HL-60 (cell line): ENCODE measurements at regions not wholly inside any gene's neighbourhood (a gene's known extent, or its start where the extent isn't known, plus 50 kb on each side); places are given as distances from the start of the nearest gene placed in this dataset.
"Not testable (repeated sequence)": the region's sequence is repeated elsewhere in the genome, so short reads cannot be mapped to it uniquely, and the experiment has no call there.

Experiments used
- DNase-seq, 2 experiments: peaks; one replicate each; pipeline ENCODE4 v3.0.0-alpha.2; 2010 to 2020; ENCODE audit warnings: low read depth in 1 of 2, low spot score in 1 of 2
- H3K27ac ChIP-seq: fragments of 250-450 bp; sonication (Bioruptor Pico); replicated peaks from 2 replicates; pipeline ENCODE4 v1.5.1; 2020; ENCODE audit warnings: mild to moderate bottlenecking, moderate library complexity
- H3K27me3 ChIP-seq: fragments of 250-450 bp; sonication (Bioruptor Pico); 2 replicates; pipeline ENCODE4 v1.5.1; 2021; ENCODE audit warnings: mild to moderate bottlenecking, moderate library complexity; ENCODE audit not compliant: insufficient read depth, poor library complexity, severe bottlenecking
- H3K4me3 ChIP-seq: replicated peaks from 2 replicates; pipeline ENCODE4 v1.5.1; 2011; ENCODE audit warnings: mild to moderate bottlenecking, control low read depth, low read length; ENCODE audit not compliant: insufficient read depth

DNA sequence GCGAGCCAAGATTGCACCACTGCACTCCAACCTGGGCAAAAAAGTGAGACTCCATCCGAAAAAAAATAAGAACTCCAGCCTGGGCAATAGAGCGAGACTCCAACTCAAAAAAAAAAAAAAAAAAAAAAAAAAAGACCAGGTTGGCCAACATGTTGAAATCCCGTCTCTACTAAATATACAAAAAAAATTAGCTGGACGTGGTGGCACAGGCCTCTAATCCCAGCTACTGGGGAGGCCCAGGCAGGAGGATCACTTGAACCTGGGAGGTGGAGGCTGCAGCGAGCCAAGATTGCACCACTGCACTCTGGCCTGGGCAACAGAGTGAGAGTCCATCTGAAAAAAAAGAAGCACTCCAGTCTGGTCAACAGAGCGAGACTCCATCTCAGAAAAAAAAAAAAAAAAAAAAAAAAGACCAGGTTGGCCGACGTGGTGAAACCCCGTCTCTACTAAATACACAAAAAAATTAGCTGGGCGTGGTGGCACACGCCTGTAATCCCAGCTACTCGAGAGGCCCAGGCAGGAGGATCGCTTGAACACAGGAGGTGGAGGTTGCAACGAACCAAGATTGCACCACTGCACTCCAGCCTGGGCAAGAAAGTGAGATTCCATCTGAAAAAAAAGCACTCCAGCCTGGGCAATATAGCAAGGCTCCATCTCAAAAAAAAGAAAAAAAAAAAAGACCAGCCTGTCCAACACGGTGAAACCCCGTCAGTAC is 1603.7 kb downstream of the RPIA start:
- H3K27me3 ChIP-seq, H3K4me3 ChIP-seq, H3K27ac ChIP-seq, DNase-seq: not testable (repeated sequence)

DNA sequence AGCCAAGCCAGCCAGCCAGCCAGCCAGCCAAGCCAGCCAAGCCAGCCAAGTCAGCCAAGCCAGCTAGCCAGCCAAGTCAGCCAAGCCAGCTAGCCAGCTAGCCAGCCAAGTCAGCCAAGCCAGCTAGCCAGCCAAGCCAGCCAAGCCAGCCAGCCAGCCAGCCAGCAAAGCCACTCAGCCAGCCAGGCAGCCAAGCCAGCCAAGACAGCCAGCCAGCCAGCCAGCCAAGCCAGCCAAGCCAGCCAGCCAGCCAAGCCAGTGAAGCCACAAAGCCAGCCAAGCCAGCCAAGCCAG is 1605.0 kb downstream of the RPIA start:
- H3K4me3 ChIP-seq, DNase-seq, H3K27me3 ChIP-seq, H3K27ac ChIP-seq: not testable (repeated sequence)

DNA sequence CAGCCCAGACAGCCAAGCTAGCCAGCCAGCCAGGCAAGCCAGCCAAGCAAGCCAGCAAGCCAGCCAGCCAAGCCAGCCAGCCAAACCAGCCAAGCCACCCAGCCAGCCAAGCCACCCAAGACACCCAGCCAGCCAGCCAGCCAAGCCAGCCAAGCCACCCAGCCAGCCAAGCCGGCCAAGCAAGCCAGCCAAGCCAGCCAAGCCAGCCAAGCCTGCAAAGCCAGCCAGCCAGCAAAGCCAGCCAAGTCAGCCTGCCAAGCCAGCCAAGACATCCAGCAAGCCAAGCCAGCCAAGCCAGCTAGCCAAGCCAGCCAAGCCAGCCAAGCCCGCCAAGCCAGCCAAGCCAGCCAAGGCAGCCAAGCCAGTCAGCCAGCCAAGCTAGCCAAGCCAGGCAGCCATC is 1606.2 kb downstream of the RPIA start:
- not testable (repeated sequence) for H3K27ac ChIP-seq, DNase-seq, H3K27me3 ChIP-seq, H3K4me3 ChIP-seq

DNA sequence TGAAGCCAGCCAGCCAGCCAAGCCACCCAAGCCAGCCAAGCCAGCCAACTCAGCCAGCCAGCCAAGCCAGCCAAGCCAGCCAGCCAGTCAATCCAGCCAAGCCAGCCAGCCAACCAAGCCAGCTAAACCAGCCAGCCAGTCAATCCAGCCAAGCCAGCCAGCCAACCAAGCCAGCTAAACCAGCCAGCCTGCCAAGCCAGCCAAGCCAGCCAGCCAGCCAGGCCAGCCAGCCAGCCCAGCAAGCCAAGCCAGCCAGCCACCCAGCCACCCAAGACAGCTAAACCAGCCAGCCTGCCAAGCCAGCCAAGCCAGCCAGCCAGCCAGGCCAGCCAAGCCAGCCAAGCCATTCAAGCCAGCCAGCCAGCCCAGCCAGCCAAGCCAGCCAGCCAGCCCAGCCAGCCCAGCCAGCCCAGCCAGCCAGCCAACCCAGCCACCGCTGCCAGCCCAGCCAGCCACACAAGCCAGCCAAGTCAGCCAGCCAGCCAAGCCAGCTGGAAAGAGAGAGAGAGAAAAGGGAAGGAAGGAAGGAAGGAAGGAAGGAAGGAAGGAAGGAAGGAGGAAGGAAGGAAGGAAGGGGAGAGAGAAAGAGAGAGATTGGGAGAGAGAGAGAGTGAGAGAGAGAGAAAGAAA is 1606.8 kb downstream of the RPIA start:
- H3K27me3 ChIP-seq, H3K4me3 ChIP-seq, H3K27ac ChIP-seq, DNase-seq: not testable (repeated sequence)

DNA sequence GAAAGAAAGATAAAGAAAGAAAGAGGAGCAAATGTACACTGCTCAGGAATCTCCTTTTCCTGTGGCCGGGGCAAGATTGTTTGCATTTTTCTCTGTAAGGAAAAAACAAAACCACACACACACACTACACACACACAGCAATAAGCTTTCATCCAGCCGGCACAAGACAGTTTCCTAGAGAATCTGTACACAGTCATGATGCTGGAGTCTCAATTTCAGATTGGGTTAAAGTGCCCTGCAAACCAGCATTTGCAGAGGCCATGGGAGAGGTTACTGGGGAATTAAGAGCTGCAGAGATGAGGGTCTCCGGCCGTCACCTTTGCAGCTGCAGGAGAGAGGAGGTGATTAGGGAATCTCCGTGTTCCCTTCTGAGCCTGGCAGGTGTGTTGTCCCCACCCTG is 1607.5 kb downstream of the RPIA start:
- H3K4me3 ChIP-seq, H3K27me3 ChIP-seq, H3K27ac ChIP-seq, DNase-seq: not testable (repeated sequence)

DNA sequence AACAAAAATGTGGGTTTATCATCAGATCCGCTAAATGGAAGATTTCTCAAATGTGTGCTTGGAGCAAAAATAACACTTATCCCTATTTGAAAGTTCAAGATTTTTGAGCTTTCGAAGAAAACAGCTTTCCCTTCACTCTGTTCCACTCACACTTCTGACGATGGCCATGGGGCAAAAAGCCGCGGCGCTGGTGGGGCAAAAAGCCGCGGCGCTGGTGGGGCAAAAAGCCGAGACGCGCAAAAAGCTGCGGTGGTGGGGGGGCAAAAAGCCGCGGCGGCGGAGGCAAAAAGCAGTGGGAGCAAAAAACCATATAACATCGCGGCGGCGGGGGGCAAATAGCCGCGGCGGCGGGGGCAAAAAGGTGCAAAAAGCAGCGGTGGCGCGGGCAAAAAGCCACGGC is 1631.5 kb downstream of the RPIA start:
- not testable (repeated sequence) for DNase-seq, H3K4me3 ChIP-seq

DNA sequence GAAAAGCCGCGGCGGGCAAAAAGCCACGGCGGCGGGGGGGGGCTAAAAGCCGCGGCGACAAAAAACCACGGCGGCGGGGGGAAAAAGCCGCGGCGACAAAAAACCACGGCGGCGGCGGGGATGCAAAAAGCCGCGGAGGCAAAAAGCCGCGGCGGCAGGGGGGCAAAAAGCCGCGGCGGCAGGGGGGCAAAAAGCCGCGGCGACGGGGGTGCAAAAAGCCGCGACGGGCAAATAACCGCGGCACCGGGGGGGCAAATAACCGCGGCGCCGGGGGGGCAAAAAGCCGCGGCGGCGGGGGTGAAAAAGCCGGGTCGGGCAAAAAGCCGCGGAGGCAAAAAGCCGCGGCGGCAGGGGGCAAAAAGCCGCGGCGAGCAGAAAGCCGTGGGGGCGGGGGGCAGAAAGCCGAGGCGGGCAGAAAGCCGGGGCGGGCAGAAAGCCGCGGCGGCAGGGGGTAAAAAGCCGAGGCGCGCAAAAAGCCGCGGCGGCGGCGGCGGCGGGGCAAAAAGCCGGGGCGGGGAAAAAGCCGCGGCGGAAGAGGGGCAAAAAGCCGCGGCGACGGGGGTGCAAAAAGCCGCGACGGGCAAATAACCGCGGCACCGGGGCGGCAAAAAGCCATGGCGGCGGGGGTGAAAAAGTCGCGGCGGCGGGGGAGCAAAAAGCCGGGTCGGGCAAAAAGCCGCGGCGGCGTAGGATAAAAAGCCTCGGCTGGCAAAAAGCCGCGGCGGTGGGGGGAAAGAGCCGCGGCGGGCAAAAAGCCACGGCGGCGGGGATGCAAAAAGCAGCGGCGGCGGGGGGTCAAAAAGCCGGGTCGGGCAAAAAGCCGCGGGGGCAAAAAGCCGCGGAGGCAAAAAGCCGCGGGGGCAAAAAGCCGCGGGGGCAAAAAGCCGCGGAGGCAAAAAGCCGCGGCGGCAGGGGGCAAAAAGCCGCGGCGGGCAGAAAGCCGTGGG is 1632.4 kb downstream of the RPIA start:
- not testable (repeated sequence) for H3K27me3 ChIP-seq
- peak overlapping the region; percentile 28 for H3K4me3 ChIP-seq

More for the DNA sequence above, 1631.5 kb downstream of the RPIA start:
- H3K27ac ChIP-seq, H3K27me3 ChIP-seq: not testable (repeated sequence)

DNA sequence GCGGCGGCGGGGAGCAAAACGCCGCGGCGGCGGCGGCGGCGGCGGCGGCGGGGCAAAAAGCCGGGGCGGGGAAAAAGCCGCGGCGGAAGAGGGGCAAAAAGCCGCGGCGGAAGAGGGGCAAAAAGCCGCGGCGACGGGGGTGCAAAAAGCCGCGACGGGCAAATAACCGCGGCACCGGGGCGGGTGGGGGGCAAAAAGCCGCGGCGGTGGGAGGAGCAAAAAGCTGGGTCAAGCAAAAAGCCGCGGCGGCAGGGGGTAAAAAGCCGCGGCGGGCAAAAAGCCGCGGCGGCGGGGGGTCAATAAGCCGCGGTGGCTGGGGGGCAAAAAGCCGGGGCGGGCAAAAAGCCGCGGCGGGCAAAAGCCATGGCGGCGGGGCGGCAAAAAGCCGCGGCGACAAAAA is 1633.2 kb downstream of the RPIA start:
- not testable (repeated sequence) for H3K27me3 ChIP-seq, DNase-seq, H3K27ac ChIP-seq, H3K4me3 ChIP-seq

More for the DNA sequence above, 1632.4 kb downstream of the RPIA start:
- H3K27ac ChIP-seq, DNase-seq: not testable (repeated sequence)

DNA sequence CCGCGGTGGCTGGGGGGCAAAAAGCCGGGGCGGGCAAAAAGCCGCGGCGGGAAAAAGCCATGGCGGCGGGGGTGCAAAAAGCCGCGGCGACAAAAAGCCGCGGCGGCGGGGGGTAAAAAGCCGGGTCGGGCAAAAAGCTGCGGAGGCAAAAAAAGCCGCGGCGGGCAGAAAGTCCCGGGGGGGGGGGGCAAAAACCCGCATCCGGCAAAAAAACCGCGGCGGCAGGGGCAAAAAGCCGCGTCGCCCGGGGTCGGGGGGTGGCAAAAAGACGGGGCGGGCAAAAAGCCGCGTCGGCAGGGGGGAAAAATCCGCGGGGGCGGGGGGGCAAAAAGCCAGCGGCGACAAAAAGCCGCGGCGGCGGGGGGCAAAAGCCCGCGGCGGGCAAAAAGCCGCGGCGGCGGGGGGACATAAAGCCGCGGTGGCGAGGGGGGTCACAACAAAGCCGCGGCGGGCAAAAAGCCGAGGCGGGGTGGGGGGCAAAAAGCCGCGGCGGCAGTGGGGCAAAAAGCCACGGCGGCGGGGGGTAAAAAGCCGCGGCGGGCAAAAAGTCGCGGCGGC is 1634.4 kb downstream of the RPIA start:
- H3K27me3 ChIP-seq, H3K4me3 ChIP-seq, DNase-seq, H3K27ac ChIP-seq: not testable (repeated sequence)

DNA sequence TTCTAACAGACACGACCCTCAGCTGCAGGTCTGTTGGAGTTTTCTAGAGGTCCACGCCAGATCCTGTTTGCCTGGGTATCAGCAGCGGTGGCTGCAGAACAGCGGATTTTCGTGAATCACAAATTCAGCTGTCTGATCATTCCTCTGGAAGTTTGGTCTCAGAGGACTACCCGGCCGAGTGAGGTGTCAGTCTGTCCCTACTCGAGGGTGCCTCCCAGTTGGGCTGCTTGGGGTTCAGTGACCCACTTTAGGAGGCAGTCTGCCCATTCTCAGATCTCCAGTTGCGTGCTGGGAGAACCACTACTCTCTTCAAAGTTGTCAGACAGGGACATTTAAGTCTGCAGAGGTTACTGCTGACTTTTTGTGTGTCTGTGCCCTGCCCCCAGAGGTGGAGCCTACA is 1664.1 kb downstream of the RPIA start:
- not testable (repeated sequence) for H3K27me3 ChIP-seq, H3K27ac ChIP-seq, DNase-seq, H3K4me3 ChIP-seq

DNA sequence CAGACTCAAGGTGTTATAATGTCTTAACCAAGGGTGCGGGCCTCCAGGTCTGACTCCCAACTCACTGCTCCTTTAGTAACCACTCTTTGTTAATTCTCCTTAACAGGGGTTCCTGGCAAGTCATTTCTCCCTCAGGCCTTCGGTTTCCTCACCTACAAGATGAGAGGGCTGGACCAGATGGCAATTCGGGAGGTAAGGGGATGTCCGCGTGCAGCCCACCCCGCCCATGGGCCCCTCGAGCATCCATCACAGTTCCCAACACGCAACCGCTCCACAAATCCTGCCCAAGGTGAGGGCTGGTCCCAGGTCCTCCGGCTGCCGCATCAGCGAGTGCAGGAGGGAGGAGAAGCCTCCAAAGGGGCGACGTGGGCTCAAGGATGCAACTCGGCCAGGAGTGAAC is 1667.9 kb downstream of the RPIA start:
- H3K27me3 ChIP-seq, H3K4me3 ChIP-seq, DNase-seq, H3K27ac ChIP-seq: not testable (repeated sequence)

DNA sequence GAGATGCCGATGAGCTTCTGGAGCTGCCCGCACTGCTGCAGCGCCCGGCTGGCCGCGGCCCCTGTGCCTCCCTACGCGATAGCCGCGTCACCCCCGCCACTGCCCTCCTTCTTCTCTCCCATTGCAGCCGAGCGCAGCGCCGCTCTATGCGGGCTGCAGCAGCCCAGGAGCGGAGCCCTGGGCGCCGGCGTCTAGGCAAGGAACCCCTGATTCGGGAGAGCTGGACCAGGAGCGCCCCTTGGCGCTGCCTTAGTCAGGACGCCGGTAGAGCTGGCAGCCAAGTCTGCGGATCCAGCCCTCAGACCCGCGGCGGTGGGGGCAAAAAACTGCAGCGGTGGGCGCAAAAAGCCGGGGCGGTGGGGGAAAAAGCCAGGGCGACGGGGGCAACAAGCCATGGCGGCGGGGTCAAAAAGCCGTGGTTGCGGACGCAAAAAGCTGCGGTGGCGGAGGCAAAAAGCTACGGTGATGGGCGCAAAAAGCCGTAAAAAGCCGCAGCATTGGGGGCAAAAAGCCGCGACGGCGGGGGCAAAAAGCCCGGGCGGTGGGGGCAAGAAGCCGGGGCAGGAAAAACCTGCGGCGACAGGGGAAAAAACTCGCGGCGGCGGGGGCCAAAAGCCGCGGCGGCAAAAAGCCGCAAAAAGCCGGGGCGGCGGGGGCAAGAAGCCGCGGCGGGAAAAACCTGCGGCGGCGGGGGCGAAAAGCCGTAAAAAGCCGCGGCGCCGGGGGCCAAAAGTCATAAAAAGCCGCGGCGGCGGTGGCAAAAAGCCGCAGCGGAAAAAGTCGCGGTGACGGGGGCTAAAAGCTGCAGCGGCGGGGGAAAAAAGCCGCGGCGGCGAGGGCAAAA is 1668.6 kb downstream of the RPIA start:
- DNase-seq, H3K27me3 ChIP-seq, H3K4me3 ChIP-seq, H3K27ac ChIP-seq: not testable (repeated sequence)

DNA sequence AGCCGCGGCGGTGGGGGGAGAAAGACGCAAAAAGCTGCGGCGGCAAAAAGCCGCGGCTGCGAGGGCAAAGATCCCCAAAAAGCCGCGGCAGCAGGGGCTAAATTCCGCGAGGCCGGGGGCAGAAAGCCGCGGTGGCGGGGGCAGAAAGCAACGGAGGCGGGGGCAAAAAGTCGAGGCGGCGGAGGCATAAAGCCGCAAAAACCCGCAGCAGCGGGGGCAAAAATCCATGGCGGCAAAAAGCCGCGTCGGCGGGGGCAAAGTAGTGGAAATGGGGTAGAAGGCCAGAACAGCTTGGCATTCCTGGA is 1669.2 kb downstream of the RPIA start:
- DNase-seq, H3K27me3 ChIP-seq, H3K27ac ChIP-seq, H3K4me3 ChIP-seq: not testable (repeated sequence)
